ENCODE measurements at regions not wholly inside any gene's neighbourhood (a gene's known extent, or its start where the extent isn't known, plus 50 kb on each side); places are given as distances from the start of the nearest gene placed in this dataset.
"Not testable (repeated sequence)": the region's sequence is repeated elsewhere in the genome, so short reads cannot be mapped to it uniquely, and the experiment has no call there.

GRCh38 chr1:149260736-149261340 is 157.5 kb upstream of the NBPF9 start:
- not testable (repeated sequence) for H3K4me1 Mint-ChIP-seq (ENCODE audit: low read depth); H3K36me3 Mint-ChIP-seq (ENCODE audit: low read depth); H3K4me3 Mint-ChIP-seq (ENCODE audit: unreplicated experiment); DNase-seq (ENCODE audit: low spot score); H3K27me3 Mint-ChIP-seq (ENCODE audit: low read depth); H3K9me3 Mint-ChIP-seq (ENCODE audit: low read depth); H3K27ac Mint-ChIP-seq (ENCODE audit: unreplicated experiment)
- TF ChIP-seq CTCF (IDR thresholded peaks at IDR 0.05) = peak; percentile 8

GRCh38 chr1:149267287-149267686 is 163.9 kb upstream of the NBPF9 start:
- not testable (repeated sequence) for H3K9me3 Mint-ChIP-seq (ENCODE audit: low read depth); H3K4me1 Mint-ChIP-seq (ENCODE audit: low read depth); H3K4me3 Mint-ChIP-seq (ENCODE audit: unreplicated experiment); H3K27ac Mint-ChIP-seq (ENCODE audit: unreplicated experiment); DNase-seq (ENCODE audit: low spot score); H3K36me3 Mint-ChIP-seq (ENCODE audit: low read depth); H3K27me3 Mint-ChIP-seq (ENCODE audit: low read depth)

DNA sequence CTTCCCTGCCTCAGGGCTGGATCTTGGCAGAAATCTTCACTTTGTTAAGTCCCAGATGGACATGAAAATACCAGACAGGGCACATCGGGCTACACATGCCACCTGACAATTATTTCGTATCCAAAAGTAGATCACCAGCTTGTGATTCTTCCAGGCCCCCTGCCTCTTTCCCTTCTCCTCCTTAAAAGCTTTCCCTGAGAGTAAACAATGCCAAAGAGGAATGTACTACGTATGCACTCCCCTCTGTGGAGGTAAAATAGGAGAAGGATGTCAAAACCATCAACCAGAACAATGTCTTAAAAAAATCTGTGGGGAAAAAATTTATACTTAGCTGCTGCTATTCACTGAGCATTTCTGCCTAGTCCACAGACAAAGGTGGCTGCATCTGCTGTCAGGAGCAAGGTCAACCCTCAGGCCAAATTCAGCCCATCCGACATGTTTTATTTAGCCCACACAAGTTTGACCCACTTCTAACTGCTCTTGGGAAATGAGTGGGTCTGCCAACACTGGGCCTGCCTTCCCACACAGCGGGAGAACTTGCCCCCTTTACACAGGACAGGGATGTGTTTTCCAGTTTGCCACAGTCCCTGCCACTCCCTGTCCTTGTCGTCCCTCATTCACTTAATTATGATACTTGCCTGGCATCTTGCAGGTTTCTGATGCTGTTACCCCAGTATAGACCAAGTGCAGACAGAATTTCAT is 165.8 kb upstream of the NBPF9 start:
- H3K4me1 Mint-ChIP-seq (ENCODE audit: low read depth) = not testable (repeated sequence)

DNA sequence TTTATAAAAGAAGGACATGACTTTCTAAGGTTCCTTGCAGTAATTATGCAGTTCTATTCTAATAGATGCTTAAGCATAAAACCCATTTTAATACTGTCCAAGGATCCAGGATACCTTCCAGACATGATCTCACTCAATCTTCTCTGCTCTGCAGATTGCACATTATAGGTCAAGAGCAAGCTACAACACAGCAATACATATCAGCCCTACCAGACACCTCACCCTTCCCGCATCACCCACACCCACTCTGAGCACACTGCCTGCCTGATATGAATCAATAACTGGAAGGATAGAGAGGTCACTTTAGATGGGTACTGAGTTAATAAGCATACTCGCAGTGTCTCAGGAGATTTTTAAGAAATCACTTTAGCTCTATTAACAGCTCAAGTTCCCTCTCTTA is 166.5 kb upstream of the NBPF9 start:
- not testable (repeated sequence) for H3K9me3 Mint-ChIP-seq (ENCODE audit: low read depth); H3K4me3 Mint-ChIP-seq (ENCODE audit: unreplicated experiment); DNase-seq (ENCODE audit: low spot score); H3K36me3 Mint-ChIP-seq (ENCODE audit: low read depth); H3K27ac Mint-ChIP-seq (ENCODE audit: unreplicated experiment); H3K4me1 Mint-ChIP-seq (ENCODE audit: low read depth); H3K27me3 Mint-ChIP-seq (ENCODE audit: low read depth)

More for the DNA sequence above, 165.8 kb upstream of the NBPF9 start:
- not testable (repeated sequence) for DNase-seq (ENCODE audit: low spot score); H3K36me3 Mint-ChIP-seq (ENCODE audit: low read depth); H3K27me3 Mint-ChIP-seq (ENCODE audit: low read depth); H3K27ac Mint-ChIP-seq (ENCODE audit: unreplicated experiment); H3K9me3 Mint-ChIP-seq (ENCODE audit: low read depth); H3K4me3 Mint-ChIP-seq (ENCODE audit: unreplicated experiment)

- not testable (repeated sequence) for H3K27ac Mint-ChIP-seq (ENCODE audit: unreplicated experiment); H3K27me3 Mint-ChIP-seq (ENCODE audit: low read depth)
These were observed 171.1 kb upstream of the NBPF9 start for GRCh38 chr1:149274493-149274892.

DNA sequence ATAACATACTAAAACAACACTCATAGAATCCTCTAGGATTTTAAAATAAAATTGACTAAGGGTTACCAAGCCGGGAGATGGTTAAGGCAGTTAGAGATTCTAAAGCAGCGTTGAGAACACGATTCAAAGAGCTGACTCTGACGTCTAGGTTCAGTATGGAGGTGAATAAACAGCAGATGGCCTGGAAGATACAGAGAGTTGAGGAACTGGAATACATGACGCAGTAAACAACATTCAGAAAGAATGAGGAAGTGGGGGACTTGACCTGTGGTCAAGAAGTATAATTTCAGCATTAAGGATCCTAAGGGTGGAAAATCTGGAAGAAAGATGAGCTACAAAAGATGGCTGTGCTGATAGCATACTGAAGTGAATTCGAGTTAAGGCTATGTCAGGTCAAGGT is 172.5 kb upstream of the NBPF9 start:
- not testable (repeated sequence) for H3K27me3 Mint-ChIP-seq (ENCODE audit: low read depth); H3K27ac Mint-ChIP-seq (ENCODE audit: unreplicated experiment); H3K9me3 Mint-ChIP-seq (ENCODE audit: low read depth); H3K4me3 Mint-ChIP-seq (ENCODE audit: unreplicated experiment); H3K36me3 Mint-ChIP-seq (ENCODE audit: low read depth); H3K4me1 Mint-ChIP-seq (ENCODE audit: low read depth); DNase-seq (ENCODE audit: low spot score)

More at GRCh38 chr1:149274493-149274892, 171.1 kb upstream of the NBPF9 start:
- not testable (repeated sequence) for DNase-seq (ENCODE audit: low spot score); H3K4me1 Mint-ChIP-seq (ENCODE audit: low read depth); H3K36me3 Mint-ChIP-seq (ENCODE audit: low read depth); H3K9me3 Mint-ChIP-seq (ENCODE audit: low read depth); H3K4me3 Mint-ChIP-seq (ENCODE audit: unreplicated experiment)

DNA sequence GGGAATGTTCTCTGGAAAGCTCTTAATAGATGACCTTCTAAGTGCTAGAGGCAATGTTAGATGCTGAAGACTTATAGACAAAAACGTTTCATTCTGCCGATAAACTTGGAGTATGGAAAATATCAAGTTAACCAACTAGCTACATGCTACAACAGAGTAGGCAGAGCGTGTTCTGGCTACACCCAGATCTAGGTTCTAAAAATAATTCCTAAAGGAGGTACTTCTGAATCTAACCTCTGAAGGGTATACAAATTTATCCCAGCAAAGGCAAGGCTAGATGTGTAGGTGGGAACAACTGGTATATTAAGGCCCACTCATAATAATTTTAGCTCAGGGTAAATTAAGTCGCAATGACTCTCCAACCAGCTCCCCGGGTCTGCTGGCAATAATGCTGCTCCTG is 173.1 kb upstream of the NBPF9 start:
- not testable (repeated sequence) for H3K27ac Mint-ChIP-seq (ENCODE audit: unreplicated experiment); H3K27me3 Mint-ChIP-seq (ENCODE audit: low read depth); H3K4me1 Mint-ChIP-seq (ENCODE audit: low read depth); H3K36me3 Mint-ChIP-seq (ENCODE audit: low read depth); H3K4me3 Mint-ChIP-seq (ENCODE audit: unreplicated experiment); DNase-seq (ENCODE audit: low spot score); H3K9me3 Mint-ChIP-seq (ENCODE audit: low read depth)

GRCh38 chr1:149278156-149278555 is 174.8 kb upstream of the NBPF9 start:
- not testable (repeated sequence) for H3K4me1 Mint-ChIP-seq (ENCODE audit: low read depth); H3K27ac Mint-ChIP-seq (ENCODE audit: unreplicated experiment); DNase-seq (ENCODE audit: low spot score); H3K9me3 Mint-ChIP-seq (ENCODE audit: low read depth); H3K27me3 Mint-ChIP-seq (ENCODE audit: low read depth); H3K36me3 Mint-ChIP-seq (ENCODE audit: low read depth); H3K4me3 Mint-ChIP-seq (ENCODE audit: unreplicated experiment)

GRCh38 chr1:149279015-149279414 is 175.7 kb upstream of the NBPF9 start:
- not testable (repeated sequence) for H3K9me3 Mint-ChIP-seq (ENCODE audit: low read depth); H3K4me3 Mint-ChIP-seq (ENCODE audit: unreplicated experiment)

DNA sequence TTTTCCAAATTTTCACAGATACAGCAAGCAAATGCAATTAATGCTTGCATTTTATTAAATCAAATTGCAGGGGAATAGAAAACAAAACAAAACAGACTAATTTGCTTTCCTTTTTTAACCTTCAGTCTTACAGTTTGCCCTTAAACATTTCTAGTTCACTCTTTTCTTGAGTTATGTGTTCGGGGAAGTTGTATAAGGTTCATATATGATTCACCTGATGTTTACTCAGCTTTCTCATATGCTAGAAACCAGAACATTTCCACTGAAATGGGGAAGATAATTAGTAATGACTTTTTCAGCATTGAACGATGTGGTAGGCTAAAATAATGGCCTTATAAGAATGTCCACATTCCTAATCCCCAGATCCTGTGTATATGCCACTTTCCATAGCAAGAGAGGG is 176.2 kb upstream of the NBPF9 start:
- not testable (repeated sequence) for H3K27ac Mint-ChIP-seq (ENCODE audit: unreplicated experiment); H3K4me3 Mint-ChIP-seq (ENCODE audit: unreplicated experiment); DNase-seq (ENCODE audit: low spot score); H3K27me3 Mint-ChIP-seq (ENCODE audit: low read depth); H3K9me3 Mint-ChIP-seq (ENCODE audit: low read depth); H3K36me3 Mint-ChIP-seq (ENCODE audit: low read depth); H3K4me1 Mint-ChIP-seq (ENCODE audit: low read depth)

More at GRCh38 chr1:149279015-149279414, 175.7 kb upstream of the NBPF9 start:
- H3K36me3 Mint-ChIP-seq (ENCODE audit: low read depth); H3K27ac Mint-ChIP-seq (ENCODE audit: unreplicated experiment); H3K4me1 Mint-ChIP-seq (ENCODE audit: low read depth); DNase-seq (ENCODE audit: low spot score); H3K27me3 Mint-ChIP-seq (ENCODE audit: low read depth): not testable (repeated sequence)

DNA sequence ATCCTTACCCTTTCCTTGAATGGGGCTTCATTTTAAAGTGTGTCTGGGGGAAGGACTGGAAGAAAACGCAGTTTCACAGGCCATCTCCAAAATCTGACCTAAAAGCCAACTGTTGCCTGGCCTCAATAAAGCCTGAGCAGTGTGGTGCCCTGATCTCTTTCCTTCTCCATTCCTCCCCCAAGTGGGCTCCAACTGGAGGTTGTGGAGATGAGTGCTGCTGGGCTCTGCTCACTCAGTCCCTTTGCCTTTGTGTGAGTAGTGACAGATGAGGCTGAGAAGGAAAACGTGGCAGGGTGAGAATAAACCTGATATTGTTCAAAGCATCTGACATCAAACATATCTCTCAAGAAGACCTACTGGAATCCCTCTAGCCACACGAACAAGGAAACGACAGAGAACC is 181.4 kb upstream of the NBPF9 start:
- not testable (repeated sequence) for H3K4me3 Mint-ChIP-seq (ENCODE audit: unreplicated experiment); H3K9me3 Mint-ChIP-seq (ENCODE audit: low read depth); H3K27ac Mint-ChIP-seq (ENCODE audit: unreplicated experiment); H3K27me3 Mint-ChIP-seq (ENCODE audit: low read depth); H3K4me1 Mint-ChIP-seq (ENCODE audit: low read depth); DNase-seq (ENCODE audit: low spot score); H3K36me3 Mint-ChIP-seq (ENCODE audit: low read depth)

- not testable (repeated sequence) for H3K9me3 Mint-ChIP-seq (ENCODE audit: low read depth); H3K27ac Mint-ChIP-seq (ENCODE audit: unreplicated experiment); H3K27me3 Mint-ChIP-seq (ENCODE audit: low read depth)
These were observed 181.9 kb upstream of the NBPF9 start for GRCh38 chr1:149285205-149285604.

More at GRCh38 chr1:149285205-149285604, 181.9 kb upstream of the NBPF9 start:
- H3K4me1 Mint-ChIP-seq (ENCODE audit: low read depth); H3K4me3 Mint-ChIP-seq (ENCODE audit: unreplicated experiment); H3K36me3 Mint-ChIP-seq (ENCODE audit: low read depth); DNase-seq (ENCODE audit: low spot score): not testable (repeated sequence)

Measured in chondrocyte (in vitro differentiated cells).